Caco-2 (cell line): ENCODE measurements at regions not wholly inside any gene's neighbourhood (a gene's known extent, or its start where the extent isn't known, plus 50 kb on each side); places are given as distances from the start of the nearest gene placed in this dataset.

Experiments used
- BruUV-seq: library from RNA; stranded (reverse); fragments of 400-500 nt; replicated peaks from 2 replicates; lab custom pipeline; 2021; lab: Mats Ljungman, UMichigan
- CTCF ChIA-PET: fragments of 300-600 bp; sonication (Branson Sonifier 250); formaldehyde crosslinking; loops from one replicate; lab custom pipeline; 2022; ENCODE audit warnings: antibody characterized with exemption; lab: Charles Lee
- POLR2A ChIA-PET: fragments of 300-600 bp; sonication (Branson Sonifier 250); formaldehyde crosslinking; loops from one replicate; lab custom pipeline; 2022; ENCODE audit warnings: antibody characterized with exemption; lab: Charles Lee
- DNase-seq, 2 experiments: peaks; one replicate each; pipeline versions ENCODE4 v3.0.0 to v3.0.0-alpha.2; 2020 to 2022
- H3K27me3 ChIP-seq: replicated peaks from 2 replicates; pipeline ENCODE4 v1.6.0; 2011; ENCODE audit warnings: low read length; ENCODE audit not compliant: control insufficient read depth, insufficient read depth
- H3K36me3 ChIP-seq: 2 replicates; pipeline ENCODE4 v1.5.1; 2011; ENCODE audit warnings: low read length; ENCODE audit not compliant: control insufficient read depth, insufficient read depth
- H3K4me1 ChIP-seq: fragments of 250-450 bp; sonication (Bioruptor Pico); 2 replicates; pipeline ENCODE4 v1.5.1; 2020; ENCODE audit warnings: mild to moderate bottlenecking
- H3K4me3 ChIP-seq: 2 replicates; pipeline ENCODE4 v1.5.1; 2011; ENCODE audit warnings: low read depth, mild to moderate bottlenecking, control low read depth, low read length
- H3K9me3 ChIP-seq: fragments of 250-450 bp; sonication (Bioruptor Pico); 2 replicates; pipeline ENCODE4 v1.5.1; 2020; ENCODE audit warnings: mild to moderate bottlenecking, moderate library complexity
- H3K27ac Mint-ChIP-seq: one replicate; pipeline ENCODE4 v1.8.0; 2022; ENCODE audit warnings: mixed read lengths; ENCODE audit not compliant: unreplicated experiment
- H3K27me3 Mint-ChIP-seq: one replicate; pipeline ENCODE4 v1.8.0; 2022; ENCODE audit warnings: mixed read lengths; ENCODE audit not compliant: insufficient read depth, unreplicated experiment
- H3K36me3 Mint-ChIP-seq: one replicate; pipeline ENCODE4 v1.8.0; 2022; ENCODE audit warnings: mild to moderate bottlenecking, mixed read lengths; ENCODE audit not compliant: insufficient read depth, unreplicated experiment
- H3K4me1 Mint-ChIP-seq: one replicate; pipeline ENCODE4 v1.8.0; 2022; ENCODE audit warnings: low read depth, mixed read lengths; ENCODE audit not compliant: unreplicated experiment
- H3K4me3 Mint-ChIP-seq: one replicate; pipeline ENCODE4 v1.8.0; 2022; ENCODE audit warnings: mild to moderate bottlenecking, moderate library complexity, mixed read lengths; ENCODE audit not compliant: unreplicated experiment
- H3K9me3 Mint-ChIP-seq: one replicate; pipeline ENCODE4 v1.8.0; 2022; ENCODE audit warnings: mixed read lengths; ENCODE audit not compliant: unreplicated experiment
- CTCF ChIP-seq, 2 experiments: fragments of 200-600 bp in 1 of 2; IDR thresholded peaks; 1 replicate in 1 of 2; 2 replicates in 1 of 2; pipeline versions ENCODE4 v1.5.1 to v1.8.0; 2011 to 2022; ENCODE audit warnings: antibody characterized with exemption in 1 of 2, control low read depth in 1 of 2, inconsistent platforms in 1 of 2, low read depth in 1 of 2, low read length in 1 of 2, mild to moderate bottlenecking in 1 of 2, moderate library complexity in 1 of 2; ENCODE audit not compliant: insufficient read depth in 1 of 2, severe bottlenecking in 1 of 2, unreplicated experiment in 1 of 2
- intact Hi-C: fragments of 100-400 bp; cut with micrococcal nuclease; formaldehyde crosslinking; loops from one replicate; pipeline ENCODE4 v1.10.0; 2022; ENCODE audit not compliant: unreplicated experiment

- Histone ChIP-seq H3K27me3 (no peaks in the 10 kb centered on the region; the same call in 1 of the 2 replicates), H3K4me1 (no peaks in the 10 kb centered on the region), H3K36me3 (no peaks in the 10 kb centered on the region), H3K9me3 (no peaks in the 10 kb centered on the region), H3K4me3 (no peak overlapping the region)
- BruUV-seq = no TSS peak
- H3K27me3 Mint-ChIP-seq = no peaks in the 10 kb centered on the region
- POLR2A ChIA-PET = no interaction called here
- no peak for TF ChIP-seq CTCF (IDR thresholded peaks at IDR 0.05; ENCODE audit: insufficient read depth in 1 of 2, low read depth in 1 of 2, low read length in 1 of 2, severe bottlenecking in 1 of 2, unreplicated experiment in 1 of 2)
- H3K4me1 Mint-ChIP-seq = no peaks in the 10 kb centered on the region
- CTCF ChIA-PET = no interaction called here
- no peak for DNase-seq
- no peak overlapping the region for H3K4me3 Mint-ChIP-seq
- no peaks in the 10 kb centered on the region for H3K36me3 Mint-ChIP-seq
- no peak overlapping the region for H3K27ac Mint-ChIP-seq
- intact Hi-C loops = no loop called here
- no peaks in the 10 kb centered on the region for H3K9me3 Mint-ChIP-seq
These were observed 518.2 kb upstream of the GOT2 start for GRCh38 chr16:59252317-59252716.

- intact Hi-C loops = loop anchor here (1.0 kb wide), 1 partner anchor 435 kb away; no protein-coding TSS in a partner anchor
- H3K4me3 Mint-ChIP-seq = no peak overlapping the region
- H3K36me3 ChIP-seq = no peaks in the 10 kb centered on the region
- no peak for TF ChIP-seq CTCF (IDR thresholded peaks at IDR 0.05; ENCODE audit: insufficient read depth in 1 of 2, low read depth in 1 of 2, low read length in 1 of 2, severe bottlenecking in 1 of 2, unreplicated experiment in 1 of 2)
- POLR2A ChIA-PET = no interaction called here
- H3K27me3 Mint-ChIP-seq = no peaks in the 10 kb centered on the region
- no peaks in the 10 kb centered on the region for H3K4me1 Mint-ChIP-seq
- no peaks in the 10 kb centered on the region for H3K9me3 ChIP-seq
- H3K4me3 ChIP-seq = no peak overlapping the region
- H3K36me3 Mint-ChIP-seq = no peaks in the 10 kb centered on the region
- no peaks in the 10 kb centered on the region for H3K4me1 ChIP-seq
- H3K27ac Mint-ChIP-seq = no peak overlapping the region
- CTCF ChIA-PET = interaction anchor here (0.8 kb wide), 1 partner anchor 435 kb away, joined by 3 read pairs; no protein-coding TSS in a partner anchor
- H3K9me3 Mint-ChIP-seq = no peaks in the 10 kb centered on the region
- no peaks in the 10 kb centered on the region for H3K27me3 ChIP-seq
- no TSS peak for BruUV-seq
- DNase-seq = peak; percentile 23 to 37
These were observed 514.9 kb upstream of the GOT2 start for GRCh38 chr16:59249011-59249410.

GRCh38 chr16:59242556-59242955 lies 508.4 kb upstream of the GOT2 start:
- Mint-ChIP-seq H3K27ac (no peak overlapping the region), H3K4me3 (no peak overlapping the region), H3K36me3 (no peaks in the 10 kb centered on the region), H3K4me1 (no peaks in the 10 kb centered on the region), H3K27me3 (peaks cover 4% of the 10 kb centered on the region), H3K9me3 (no peaks in the 10 kb centered on the region)
- Histone ChIP-seq H3K4me3 (no peak overlapping the region), H3K27me3 (no peaks in the 10 kb centered on the region), H3K9me3 (no peaks in the 10 kb centered on the region), H3K36me3 (no peaks in the 10 kb centered on the region), H3K4me1 (no peaks in the 10 kb centered on the region)
- BruUV-seq = no TSS peak
- ChIA-PET CTCF (no interaction called here), POLR2A (no interaction called here)
- DNase-seq = no peak
- intact Hi-C loops = no loop called here
- no peak for TF ChIP-seq CTCF (IDR thresholded peaks at IDR 0.05; ENCODE audit: insufficient read depth in 1 of 2, low read depth in 1 of 2, low read length in 1 of 2, severe bottlenecking in 1 of 2, unreplicated experiment in 1 of 2)
